ENCODE measurements at regions not wholly inside any gene's neighbourhood (a gene's known extent, or its start where the extent isn't known, plus 50 kb on each side); places are given as distances from the start of the nearest gene placed in this dataset.

DNA sequence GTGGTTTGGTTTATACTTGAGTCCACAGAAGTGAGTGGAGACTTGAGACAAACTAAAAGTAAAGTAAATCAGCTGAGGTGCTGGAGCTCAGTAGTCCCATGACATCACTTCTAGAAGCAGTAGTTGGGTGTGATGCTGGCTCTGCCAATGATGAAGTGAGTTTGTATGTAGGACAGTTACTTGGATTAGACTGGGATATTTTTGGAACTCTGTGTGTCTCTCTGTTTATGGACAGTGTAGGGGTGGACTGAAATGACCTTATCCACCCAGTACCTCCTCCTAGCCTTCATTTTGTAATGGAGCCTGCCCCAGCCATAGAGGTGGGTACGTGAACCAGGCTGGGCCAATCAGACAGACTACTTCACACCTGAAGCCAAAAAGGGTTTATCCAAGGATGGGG is 52.2 kb downstream of the POLR1D start:
- no peak overlapping the region for H3K4me3 ChIP-seq (ENCODE audit: low read depth, low read length)
- DNase-seq (ENCODE audit: low read depth): no peak
- TF ChIP-seq, protein P1, sequence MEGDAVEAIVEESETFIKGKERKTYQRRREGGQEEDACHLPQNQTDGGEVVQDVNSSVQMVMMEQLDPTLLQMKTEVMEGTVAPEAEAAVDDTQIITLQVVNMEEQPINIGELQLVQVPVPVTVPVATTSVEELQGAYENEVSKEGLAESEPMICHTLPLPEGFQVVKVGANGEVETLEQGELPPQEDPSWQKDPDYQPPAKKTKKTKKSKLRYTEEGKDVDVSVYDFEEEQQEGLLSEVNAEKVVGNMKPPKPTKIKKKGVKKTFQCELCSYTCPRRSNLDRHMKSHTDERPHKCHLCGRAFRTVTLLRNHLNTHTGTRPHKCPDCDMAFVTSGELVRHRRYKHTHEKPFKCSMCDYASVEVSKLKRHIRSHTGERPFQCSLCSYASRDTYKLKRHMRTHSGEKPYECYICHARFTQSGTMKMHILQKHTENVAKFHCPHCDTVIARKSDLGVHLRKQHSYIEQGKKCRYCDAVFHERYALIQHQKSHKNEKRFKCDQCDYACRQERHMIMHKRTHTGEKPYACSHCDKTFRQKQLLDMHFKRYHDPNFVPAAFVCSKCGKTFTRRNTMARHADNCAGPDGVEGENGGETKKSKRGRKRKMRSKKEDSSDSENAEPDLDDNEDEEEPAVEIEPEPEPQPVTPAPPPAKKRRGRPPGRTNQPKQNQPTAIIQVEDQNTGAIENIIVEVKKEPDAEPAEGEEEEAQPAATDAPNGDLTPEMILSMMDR (IDR thresholded peaks at IDR 0.05; ENCODE audit: insufficient read depth, low read depth, low read length, missing control alignments): no peak

DNA sequence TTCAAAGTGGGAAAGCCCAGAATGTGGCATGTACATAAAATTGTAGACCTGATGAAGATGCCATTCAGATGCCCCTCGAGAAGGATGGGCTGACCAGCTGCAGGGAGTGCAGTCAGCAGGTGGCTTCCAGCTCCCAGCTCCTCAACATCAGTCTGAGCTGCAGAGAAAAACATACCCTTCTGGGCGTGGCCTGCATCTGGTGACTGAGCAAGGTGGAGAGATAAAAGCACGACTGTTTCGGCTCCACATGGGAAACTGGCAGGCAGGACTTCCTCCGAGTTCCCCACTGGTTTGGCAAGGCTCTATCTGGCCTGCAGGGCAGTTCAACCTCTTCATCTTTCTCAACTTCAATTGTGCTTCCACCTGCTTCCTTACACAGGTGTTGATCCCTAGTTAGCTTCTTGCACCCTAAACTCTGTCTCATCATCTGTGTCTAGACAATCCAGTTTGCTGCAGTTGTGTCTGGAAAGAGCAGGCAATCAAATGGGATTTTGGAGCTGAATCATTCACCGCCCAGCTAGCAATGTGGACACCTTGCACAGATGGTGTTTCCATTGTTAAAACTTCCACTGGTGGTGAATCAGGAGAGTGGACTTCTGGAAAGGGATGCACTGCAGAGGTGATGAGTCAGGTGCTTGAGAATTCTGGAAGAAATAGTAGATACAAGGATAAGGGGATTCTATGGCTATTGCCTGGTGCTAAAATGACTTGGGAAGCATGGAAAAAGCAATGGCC is 56.8 kb downstream of the POLR1D start:
- TF ChIP-seq, protein P1 (IDR thresholded peaks at IDR 0.05; ENCODE audit: insufficient read depth, low read depth, low read length, missing control alignments): no peak
- DNase-seq (ENCODE audit: low read depth): no peak
- H3K4me3 ChIP-seq (ENCODE audit: low read depth, low read length): no peak overlapping the region

GRCh38 chr13:27679396-27679795 is 57.7 kb downstream of the POLR1D start:
- no peak overlapping the region for H3K4me3 ChIP-seq (ENCODE audit: low read depth, low read length)
- no peak for DNase-seq (ENCODE audit: low read depth)
- TF ChIP-seq, protein P1 (IDR thresholded peaks at IDR 0.05; ENCODE audit: insufficient read depth, low read depth, low read length, missing control alignments): no peak

GRCh38 chr13:27679896-27680295 is 58.2 kb downstream of the POLR1D start:
- DNase-seq (ENCODE audit: low read depth): no peak
- H3K4me3 ChIP-seq (ENCODE audit: low read depth, low read length): no peak overlapping the region
- TF ChIP-seq, protein P1 (IDR thresholded peaks at IDR 0.05; ENCODE audit: insufficient read depth, low read depth, low read length, missing control alignments): no peak

DNA sequence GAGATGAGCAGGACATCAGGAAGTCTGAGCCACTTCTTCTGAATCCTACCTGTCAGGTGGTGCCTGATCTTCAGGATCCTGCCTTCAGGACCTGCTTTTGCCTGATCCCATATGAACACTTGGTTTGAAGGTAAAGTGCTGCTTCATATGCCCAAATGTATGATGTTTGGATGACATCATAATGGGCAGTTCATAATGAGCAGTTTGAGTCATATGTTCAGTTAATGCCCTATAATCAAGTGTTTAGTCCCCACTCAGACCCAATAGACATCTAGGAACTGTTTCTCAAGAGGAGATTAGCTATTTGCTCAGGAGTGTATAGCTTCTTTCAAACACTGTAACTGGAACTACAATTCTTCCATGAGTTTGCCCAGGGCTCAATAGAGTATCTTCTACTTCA is 58.8 kb downstream of the POLR1D start:
- no peak for DNase-seq (ENCODE audit: low read depth)

DNA sequence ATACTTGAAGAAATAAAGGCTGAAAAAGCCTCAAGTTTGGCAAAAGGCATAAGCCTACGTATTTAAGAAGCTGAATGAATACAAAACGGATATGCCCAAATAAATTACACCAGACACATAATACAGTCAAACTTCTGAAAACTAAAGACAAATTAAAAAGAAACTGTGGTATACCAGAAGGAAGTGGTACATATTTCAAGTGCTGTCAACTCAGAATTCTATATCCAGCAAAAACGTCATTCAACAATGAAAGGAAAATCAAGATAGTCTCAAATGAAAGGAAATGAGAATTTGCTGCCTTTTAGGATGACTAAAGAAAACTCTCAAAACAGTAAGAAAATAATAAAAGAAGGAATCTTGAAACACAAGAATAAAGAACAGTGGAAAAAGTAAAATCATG is 69.5 kb downstream of the POLR1D start:
- no peak overlapping the region for H3K4me3 ChIP-seq (ENCODE audit: low read depth, low read length)
- TF ChIP-seq, protein P1 (IDR thresholded peaks at IDR 0.05; ENCODE audit: insufficient read depth, low read depth, low read length, missing control alignments): no peak
- no peak for DNase-seq (ENCODE audit: low read depth)

More for the DNA sequence above, 58.8 kb downstream of the POLR1D start:
- no peak overlapping the region for H3K4me3 ChIP-seq (ENCODE audit: low read depth, low read length)
- TF ChIP-seq, protein P1 (IDR thresholded peaks at IDR 0.05; ENCODE audit: insufficient read depth, low read depth, low read length, missing control alignments): no peak

GRCh38 chr13:27696731-27697130 is 75.0 kb downstream of the POLR1D start:
- TF ChIP-seq, protein P1 (IDR thresholded peaks at IDR 0.05; ENCODE audit: insufficient read depth, low read depth, low read length, missing control alignments): no peak
- H3K4me3 ChIP-seq (ENCODE audit: low read depth, low read length): no peak overlapping the region
- DNase-seq (ENCODE audit: low read depth): no peak

Data from GM12865 (cell line).